Stimulated activated CD4-positive, alpha-beta T cell treated with anti-CD3 and anti-CD28 coated beads, Interleukin-2, amount 100 ng/mL, for 24 hours (primary cell): ENCODE measurements at regions not wholly inside any gene's neighbourhood (a gene's known extent, or its start where the extent isn't known, plus 50 kb on each side); places are given as distances from the start of the nearest gene placed in this dataset.

Experiments
- DNase-seq, 2 donors: peaks; one replicate each; pipeline ENCODE4 v3.0.0-alpha.2; 2020

GRCh38 chr17:69723316-69723715 is 308.8 kb downstream of the MAP2K6 start:
- no peak for DNase-seq

GRCh38 chr17:69723741-69724140 is 309.2 kb downstream of the MAP2K6 start:
- no peak for DNase-seq

GRCh38 chr17:69724238-69724637 is 309.7 kb downstream of the MAP2K6 start:
- DNase-seq, result no peak

GRCh38 chr17:69725146-69725545 is 310.6 kb downstream of the MAP2K6 start:
- no peak for DNase-seq

- DNase-seq, result no peak
Measured at GRCh38 chr17:69728816-69729215, 314.3 kb downstream of the MAP2K6 start.

- DNase-seq, result no peak
Measured at GRCh38 chr17:69729944-69730343, 315.4 kb downstream of the MAP2K6 start.

GRCh38 chr17:69732272-69732918 is 317.9 kb downstream of the MAP2K6 start:
- no peak for DNase-seq

- no peak for DNase-seq
Measured at GRCh38 chr17:69733171-69734012, 318.9 kb downstream of the MAP2K6 start.

- no peak for DNase-seq
Measured at GRCh38 chr17:69734656-69735055, 320.2 kb downstream of the MAP2K6 start.

- no peak for DNase-seq
Measured at GRCh38 chr17:69735285-69735684, 320.8 kb downstream of the MAP2K6 start.

GRCh38 chr17:69743091-69743490 is 328.6 kb downstream of the MAP2K6 start:
- no peak for DNase-seq

- no peak for DNase-seq
Measured at GRCh38 chr17:69744512-69745070, 330.1 kb downstream of the MAP2K6 start.

- DNase-seq, result no peak
Measured at GRCh38 chr17:69749911-69750310, 325.1 kb upstream of the KCNJ16 start.

- DNase-seq, result no peak
Measured at GRCh38 chr17:69757688-69758430, 317.2 kb upstream of the KCNJ16 start.

GRCh38 chr17:69760562-69760961 is 314.5 kb upstream of the KCNJ16 start:
- DNase-seq, result no peak

GRCh38 chr17:69761011-69761410 is 314.0 kb upstream of the KCNJ16 start:
- DNase-seq, result no peak

GRCh38 chr17:69761767-69762321 is 313.2 kb upstream of the KCNJ16 start:
- no peak for DNase-seq

- no peak for DNase-seq
Measured at GRCh38 chr17:69762359-69762758, 312.7 kb upstream of the KCNJ16 start.

GRCh38 chr17:69762766-69763165 is 312.3 kb upstream of the KCNJ16 start:
- DNase-seq, result no peak

GRCh38 chr17:69763503-69763902 is 311.5 kb upstream of the KCNJ16 start:
- DNase-seq, result no peak

GRCh38 chr17:69764146-69764545 is 310.9 kb upstream of the KCNJ16 start:
- no peak for DNase-seq

- DNase-seq, result no peak
Measured at GRCh38 chr17:69769050-69769449, 306.0 kb upstream of the KCNJ16 start.

- no peak for DNase-seq
Measured at GRCh38 chr17:69773081-69773480, 301.9 kb upstream of the KCNJ16 start.
